ENCODE measurements at regions not wholly inside any gene's neighbourhood (a gene's known extent, or its start where the extent isn't known, plus 50 kb on each side); places are given as distances from the start of the nearest gene placed in this dataset.

- no peak for TF ChIP-seq USF2 (CRISPR knock-in tag; IDR thresholded peaks at IDR 0.05)
- TF ChIP-seq PRRX2 (CRISPR knock-in tag; IDR thresholded peaks at IDR 0.05), result no peak
- no peak for TF ChIP-seq FOXK1 (CRISPR knock-in tag; IDR thresholded peaks at IDR 0.05)
- TF ChIP-seq, protein P1, sequence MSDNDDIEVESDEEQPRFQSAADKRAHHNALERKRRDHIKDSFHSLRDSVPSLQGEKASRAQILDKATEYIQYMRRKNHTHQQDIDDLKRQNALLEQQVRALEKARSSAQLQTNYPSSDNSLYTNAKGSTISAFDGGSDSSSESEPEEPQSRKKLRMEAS (CRISPR knock-in tag; IDR thresholded peaks at IDR 0.05), result no peak
- TF ChIP-seq TEAD1 (CRISPR knock-in tag; IDR thresholded peaks at IDR 0.05), result no peak
- no peak for TF ChIP-seq HMGXB4 (CRISPR knock-in tag; IDR thresholded peaks at IDR 0.05)
- no peak for TF ChIP-seq RELA (CRISPR knock-in tag; IDR thresholded peaks at IDR 0.05; ENCODE audit: borderline replicate concordance)
- no peak for TF ChIP-seq MLX (CRISPR knock-in tag; IDR thresholded peaks at IDR 0.05)
- TF ChIP-seq CBFB (CRISPR knock-in tag; IDR thresholded peaks at IDR 0.05; ENCODE audit: low read depth), result no peak
- no peak for TF ChIP-seq NR1H2 (CRISPR knock-in tag; IDR thresholded peaks at IDR 0.05)
- no peak for TF ChIP-seq TP53 (CRISPR knock-in tag; IDR thresholded peaks at IDR 0.05)
- no peak for TF ChIP-seq GABPB1 (CRISPR knock-in tag; IDR thresholded peaks at IDR 0.05)
Observed at GRCh38 chr1:90640325-90640724, 76.8 kb downstream of the BARHL2 start (continued).

DNA sequence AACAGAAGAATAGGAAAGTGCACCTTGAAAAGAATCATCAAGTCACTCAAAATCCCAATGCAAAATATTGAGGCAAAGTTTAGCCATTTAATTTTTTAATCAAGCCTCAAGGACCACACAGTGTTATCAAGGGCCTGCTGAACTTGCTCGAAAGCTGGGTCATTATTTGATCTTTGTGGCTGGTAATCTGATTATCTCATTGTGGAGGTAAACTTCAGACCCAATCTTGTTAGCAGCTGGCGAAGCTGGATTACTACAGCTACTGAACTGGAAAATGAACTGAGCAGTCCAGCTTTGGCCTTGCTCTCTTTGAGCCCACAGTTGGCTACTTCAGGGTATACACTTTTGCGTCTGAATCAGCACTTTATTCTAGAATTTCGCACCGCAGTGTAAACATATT lies 94.4 kb downstream of the BARHL2 start:
- POLR2A ChIA-PET, result no interaction called here
- DNase-seq (ENCODE audit: low spot score) (no peak), ATAC-seq (no peak)
- Mint-ChIP-seq H3K27ac (no peak overlapping the region), H3K4me1 (peaks cover 31% of the 10 kb centered on the region), H3K36me3 (no peaks in the 10 kb centered on the region), H3K9me3 (peaks cover 7% of the 10 kb centered on the region; the same call in 1 of the 2 replicates), H3K4me3 (no peak overlapping the region), H3K27me3 (ENCODE audit: low read depth) (no peaks in the 10 kb centered on the region)
- TF ChIP-seq NFYB (CRISPR knock-in tag; conservative IDR thresholded peaks at IDR 0.05; ENCODE audit: low read depth) (no peak), ZNF121 (CRISPR knock-in tag; IDR thresholded peaks at IDR 0.05) (no peak), ATF6 (CRISPR knock-in tag; IDR thresholded peaks at IDR 0.05) (no peak), IRF2 (CRISPR knock-in tag; IDR thresholded peaks at IDR 0.05; ENCODE audit: borderline replicate concordance, low read depth) (no peak), GRHL2 (CRISPR knock-in tag; IDR thresholded peaks at IDR 0.05; ENCODE audit: insufficient replicate concordance, severe bottlenecking) (no peak), HMGXB4 (CRISPR knock-in tag; IDR thresholded peaks at IDR 0.05) (no peak), FOXK1 (CRISPR knock-in tag; IDR thresholded peaks at IDR 0.05) (no peak), ZNF423 (CRISPR knock-in tag; IDR thresholded peaks at IDR 0.05) (no peak), ZNF263 (CRISPR knock-in tag; IDR thresholded peaks at IDR 0.05; ENCODE audit: low read depth) (no peak), TEAD4 (CRISPR knock-in tag; IDR thresholded peaks at IDR 0.05) (no peak), JUN (CRISPR knock-in tag; IDR thresholded peaks at IDR 0.05) (no peak)
- TF ChIP-seq, protein P2, sequence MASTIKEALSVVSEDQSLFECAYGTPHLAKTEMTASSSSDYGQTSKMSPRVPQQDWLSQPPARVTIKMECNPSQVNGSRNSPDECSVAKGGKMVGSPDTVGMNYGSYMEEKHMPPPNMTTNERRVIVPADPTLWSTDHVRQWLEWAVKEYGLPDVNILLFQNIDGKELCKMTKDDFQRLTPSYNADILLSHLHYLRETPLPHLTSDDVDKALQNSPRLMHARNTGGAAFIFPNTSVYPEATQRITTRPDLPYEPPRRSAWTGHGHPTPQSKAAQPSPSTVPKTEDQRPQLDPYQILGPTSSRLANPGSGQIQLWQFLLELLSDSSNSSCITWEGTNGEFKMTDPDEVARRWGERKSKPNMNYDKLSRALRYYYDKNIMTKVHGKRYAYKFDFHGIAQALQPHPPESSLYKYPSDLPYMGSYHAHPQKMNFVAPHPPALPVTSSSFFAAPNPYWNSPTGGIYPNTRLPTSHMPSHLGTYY (CRISPR knock-in tag; IDR thresholded peaks at IDR 0.05), result no peak
- TF ChIP-seq, protein P3, sequence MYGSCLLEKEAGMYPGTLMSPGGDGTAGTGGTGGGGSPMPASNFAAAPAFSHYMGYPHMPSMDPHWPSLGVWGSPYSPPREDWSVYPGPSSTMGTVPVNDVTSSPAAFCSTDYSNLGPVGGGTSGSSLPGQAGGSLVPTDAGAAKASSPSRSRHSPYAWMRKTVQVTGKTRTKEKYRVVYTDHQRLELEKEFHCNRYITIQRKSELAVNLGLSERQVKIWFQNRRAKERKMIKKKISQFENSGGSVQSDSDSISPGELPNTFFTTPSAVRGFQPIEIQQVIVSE (CRISPR knock-in tag; IDR thresholded peaks at IDR 0.05; ENCODE audit: borderline replicate concordance), result no peak
- CTCF ChIA-PET, result interaction anchor here (0.9 to 1.3 kb wide), 4 partner anchors 8 to 101 kb away, joined by 3 to 4 read pairs (median 4); no protein-coding TSS in a partner anchor

All from WTC11 (cell line).